PC-3 (cell line): ENCODE measurements at regions not wholly inside any gene's neighbourhood (a gene's known extent, or its start where the extent isn't known, plus 50 kb on each side); places are given as distances from the start of the nearest gene placed in this dataset.

Experiments used
- ATAC-seq: fragments of 200-7000 bp; cut with Tn5 transposase; 2 replicates; pipeline ENCODE4 v1.9.1; 2020; ENCODE audit warnings: mild to moderate bottlenecking, moderate library complexity
- BruUV-seq: library from RNA; stranded (reverse); fragments of 400-500 nt; replicated peaks from 2 replicates; lab custom pipeline; 2021; lab: Mats Ljungman, UMichigan
- CTCF ChIA-PET: fragments of 300-600 bp; sonication (Branson Sonifier 250); formaldehyde crosslinking; loops from one replicate; lab custom pipeline; 2022; ENCODE audit warnings: antibody characterized with exemption; lab: Charles Lee
- POLR2A ChIA-PET: fragments of 300-600 bp; sonication (Branson Sonifier 250); formaldehyde crosslinking; loops from one replicate; lab custom pipeline; 2022; ENCODE audit warnings: antibody characterized with exemption; ENCODE audit not compliant: unreplicated experiment; lab: Charles Lee
- DNase-seq: peaks from one replicate; pipeline ENCODE4 v3.0.0-alpha.2; 2015
- H2AFZ ChIP-seq: fragments of 300-600 bp; sonication (generic); 2 replicates; pipeline ENCODE4 v1.6.0; 2016; ENCODE audit warnings: antibody characterized with exemption, low read length
- H3F3A ChIP-seq: fragments of 300-600 bp; sonication (generic); one replicate; pipeline ENCODE4 v1.6.0; 2017; ENCODE audit warnings: antibody characterized with exemption, low read length, control low read depth, mild to moderate bottlenecking; ENCODE audit not compliant: unreplicated experiment
- H3K27ac ChIP-seq: fragments of 300-600 bp; sonication (generic); 2 replicates; pipeline ENCODE4 v1.5.1; 2016; ENCODE audit warnings: mild to moderate bottlenecking, low read length
- H3K27me3 ChIP-seq: fragments of 300-600 bp; sonication (generic); 2 replicates; pipeline ENCODE4 v1.6.1; 2016; ENCODE audit warnings: low read length, mixed read lengths
- H3K36me3 ChIP-seq: fragments of 300-600 bp; sonication (generic); 2 replicates; pipeline ENCODE4 v1.6.1; 2016; ENCODE audit warnings: low read depth, mixed run types, low read length, mixed read lengths
- H3K4me1 ChIP-seq: fragments of 300-600 bp; sonication (generic); 2 replicates; pipeline ENCODE4 v1.5.1; 2016; ENCODE audit warnings: low read length; ENCODE audit not compliant: insufficient read depth
- H3K4me2 ChIP-seq: fragments of 300-600 bp; sonication (generic); 2 replicates; pipeline ENCODE4 v1.6.0; 2016; ENCODE audit warnings: low read length
- H3K4me3 ChIP-seq: fragments of 300-600 bp; sonication (generic); 2 replicates; pipeline ENCODE4 v1.5.1; 2016; ENCODE audit warnings: mild to moderate bottlenecking, low read length, mixed read lengths
- H3K79me2 ChIP-seq: fragments of 300-600 bp; sonication (generic); 2 replicates; pipeline ENCODE4 v1.6.1; 2017; ENCODE audit warnings: low read length, mixed read lengths
- H3K9ac ChIP-seq: fragments of 300-600 bp; sonication (generic); 2 replicates; pipeline ENCODE4 v1.6.0; 2016; ENCODE audit warnings: mild to moderate bottlenecking, low read length
- H3K9me2 ChIP-seq: fragments of 300-600 bp; sonication (generic); replicated peaks from 2 replicates; pipeline ENCODE4 v1.6.1; 2016; ENCODE audit warnings: mixed run types, low read length, mixed read lengths
- H3K9me3 ChIP-seq: fragments of 300-600 bp; sonication (generic); 2 replicates; pipeline ENCODE4 v1.6.1; 2016; ENCODE audit warnings: low read length, mixed read lengths
- H4K20me1 ChIP-seq: fragments of 300-600 bp; sonication (generic); 2 replicates; pipeline ENCODE4 v1.6.1; 2016; ENCODE audit warnings: low read length, mixed read lengths
- CTCF ChIP-seq: fragments of 300-600 bp; sonication (generic); conservative IDR thresholded peaks from 2 replicates; pipeline ENCODE4 v1.5.1; 2017; ENCODE audit warnings: antibody characterized with exemption, low read depth, mild to moderate bottlenecking, low read length
- EZH2 ChIP-seq: fragments of 300-600 bp; sonication (generic); IDR thresholded peaks from one replicate; pipeline ENCODE4 v1.6.1; 2017; ENCODE audit warnings: antibody characterized with exemption, mild to moderate bottlenecking, low read length; ENCODE audit not compliant: unreplicated experiment
- EZH2phosphoT487 ChIP-seq: fragments of 300-600 bp; sonication (generic); IDR thresholded peaks from 2 replicates; pipeline ENCODE4 v1.6.1; 2018; ENCODE audit warnings: mild to moderate bottlenecking, antibody characterized with exemption, low read length, borderline replicate concordance
- intact Hi-C: fragments of 100-400 bp; cut with micrococcal nuclease; formaldehyde crosslinking; loops from 2 replicates; pipeline ENCODE4 v1.9.0; 2023

- no peaks in the 10 kb centered on the region for H3K36me3 ChIP-seq
- H3K4me1 ChIP-seq: no peaks in the 10 kb centered on the region
- BruUV-seq: no TSS peak
- TF ChIP-seq CTCF (no peak), EZH2phosphoT487 (no peak), EZH2 (no peak)
- H3K4me2 ChIP-seq: no peak overlapping the region
- H3K9ac ChIP-seq: no peak overlapping the region
- H3K9me2 ChIP-seq: no peaks in the 10 kb centered on the region
- ChIA-PET POLR2A (no interaction called here), CTCF (no interaction called here)
- H3K4me3 ChIP-seq: no peak overlapping the region
- ATAC-seq: no peak
- no peak overlapping the region for H3K27ac ChIP-seq
- H2AFZ ChIP-seq: no peak overlapping the region
- H3K79me2 ChIP-seq: no peaks in the 10 kb centered on the region
- H3F3A ChIP-seq: no peaks in the 10 kb centered on the region
- no peak for DNase-seq
- H3K27me3 ChIP-seq: peaks cover 40% of the 10 kb centered on the region
- H4K20me1 ChIP-seq: no peaks in the 10 kb centered on the region
- H3K9me3 ChIP-seq: no peaks in the 10 kb centered on the region
- intact Hi-C loops: no loop called here
Observed at GRCh38 chr16:9235867-9236266, 144.4 kb downstream of the HAPSTR1 start.

GRCh38 chr16:9236319-9236718 is 144.9 kb downstream of the HAPSTR1 start:
- no peaks in the 10 kb centered on the region for H4K20me1 ChIP-seq
- no peak for TF ChIP-seq EZH2
- no peak for TF ChIP-seq EZH2phosphoT487
- no peak for TF ChIP-seq CTCF
- no peaks in the 10 kb centered on the region for H3K9me2 ChIP-seq
- H3K36me3 ChIP-seq: no peaks in the 10 kb centered on the region
- ChIA-PET CTCF (no interaction called here), POLR2A (no interaction called here)
- no peak overlapping the region for H3K4me3 ChIP-seq
- H3K79me2 ChIP-seq: no peaks in the 10 kb centered on the region
- BruUV-seq: no TSS peak
- no peak overlapping the region for H3K4me2 ChIP-seq
- intact Hi-C loops: no loop called here
- no peaks in the 10 kb centered on the region for H3K4me1 ChIP-seq
- H3K9ac ChIP-seq: no peak overlapping the region
- H2AFZ ChIP-seq: no peak overlapping the region
- H3K9me3 ChIP-seq: no peaks in the 10 kb centered on the region
- H3F3A ChIP-seq: no peaks in the 10 kb centered on the region
- peaks cover 40% of the 10 kb centered on the region for H3K27me3 ChIP-seq
- ATAC-seq: no peak
- no peak for DNase-seq
- H3K27ac ChIP-seq: no peak overlapping the region

GRCh38 chr16:9238346-9238745 is 146.9 kb downstream of the HAPSTR1 start:
- Histone ChIP-seq H3K9me3 (no peaks in the 10 kb centered on the region), H2AFZ (no peak overlapping the region), H3K36me3 (no peaks in the 10 kb centered on the region), H3K9me2 (no peaks in the 10 kb centered on the region), H3K4me1 (no peaks in the 10 kb centered on the region), H3K4me2 (no peak overlapping the region), H4K20me1 (no peaks in the 10 kb centered on the region), H3K27me3 (peaks cover 22% of the 10 kb centered on the region), H3F3A (no peaks in the 10 kb centered on the region), H3K27ac (no peak overlapping the region), H3K9ac (no peak overlapping the region), H3K4me3 (no peak overlapping the region), H3K79me2 (no peaks in the 10 kb centered on the region)
- intact Hi-C loops: no loop called here
- POLR2A ChIA-PET: no interaction called here
- ATAC-seq: no peak
- CTCF ChIA-PET: no interaction called here
- DNase-seq: no peak
- TF ChIP-seq EZH2phosphoT487 (no peak), CTCF (no peak), EZH2 (no peak)
- BruUV-seq: no TSS peak
